Esophagus squamous epithelium (tissue), 4 donors: ENCODE measurements at regions not wholly inside any gene's neighbourhood (a gene's known extent, or its start where the extent isn't known, plus 50 kb on each side); places are given as distances from the start of the nearest gene placed in this dataset.

Source experiments
- CTCF ChIP-seq, 6 experiments: fragments of 450-650 bp in 4 of 6; fragments of 200-600 bp in 2 of 6; sonication (generic) in 2 of 6; IDR thresholded peaks; one replicate each; pipeline ENCODE4 v1.5.1; 2016 to 2019; ENCODE audit warnings: antibody characterized with exemption in 6 of 6, mild to moderate bottlenecking in 4 of 6, moderate library complexity in 4 of 6
- POLR2A ChIP-seq, 4 donors: fragments of 450-650 bp; IDR thresholded peaks; one replicate each; pipeline ENCODE4 v1.6.1; 2017; ENCODE audit warnings: antibody characterized with exemption in 4 of 4, mild to moderate bottlenecking in 4 of 4, moderate library complexity in 3 of 4

GRCh38 chr7:124257638-124258308 is 224.9 kb upstream of the TMEM229A start:
- TF ChIP-seq POLR2A (IDR thresholded peaks at IDR 0.05) (no peak), CTCF (IDR thresholded peaks at IDR 0.05) (no peak)
